ENCODE measurements at regions not wholly inside any gene's neighbourhood (a gene's known extent, or its start where the extent isn't known, plus 50 kb on each side); places are given as distances from the start of the nearest gene placed in this dataset.

DNA sequence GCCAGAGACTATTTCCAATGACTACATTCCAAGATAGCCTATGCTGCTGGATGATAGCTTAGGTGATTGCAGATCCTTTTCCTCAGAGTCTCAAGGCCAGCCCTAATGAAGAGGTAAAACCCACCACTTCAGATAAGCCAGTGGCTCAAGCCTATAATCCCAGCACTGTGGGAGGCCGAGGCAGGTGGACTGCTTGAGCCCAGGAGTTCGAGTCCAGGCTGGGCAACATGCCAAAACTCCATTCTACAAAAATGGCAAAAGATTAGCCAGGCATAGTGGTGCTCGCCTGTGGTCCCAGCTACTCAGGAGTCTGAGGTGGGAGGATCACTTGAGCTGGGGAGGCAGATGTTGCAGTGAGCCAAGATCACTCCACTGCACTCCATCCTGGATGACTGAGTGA lies 495.3 kb downstream of the ZIC1 start:
- no peaks in the 10 kb centered on the region for H3F3A ChIP-seq (replicated peaks; ENCODE audit: low read depth)
- no peaks in the 10 kb centered on the region for H3K27me3 ChIP-seq (ENCODE audit: insufficient read depth)
- no peak for ATAC-seq
- Mint-ChIP-seq H3K9me3 (peaks cover 13% of the 10 kb centered on the region), H3K4me1 (peaks cover 8% of the 10 kb centered on the region; the same call in 2 of the 3 replicates), H3K27me3 (ENCODE audit: insufficient read depth, low read depth, poor library complexity) (peaks cover 2% of the 10 kb centered on the region), H3K27ac (no peak overlapping the region), H3K36me3 (ENCODE audit: low read depth) (peaks cover 14% of the 10 kb centered on the region), H3K4me3 (no peak overlapping the region)
- H3K9me2 ChIP-seq (ENCODE audit: insufficient read depth) = no peaks in the 10 kb centered on the region
- no peak for TF ChIP-seq NANOG (IDR thresholded peaks at IDR 0.05; ENCODE audit: borderline replicate concordance)
- TF ChIP-seq, protein P1, sequence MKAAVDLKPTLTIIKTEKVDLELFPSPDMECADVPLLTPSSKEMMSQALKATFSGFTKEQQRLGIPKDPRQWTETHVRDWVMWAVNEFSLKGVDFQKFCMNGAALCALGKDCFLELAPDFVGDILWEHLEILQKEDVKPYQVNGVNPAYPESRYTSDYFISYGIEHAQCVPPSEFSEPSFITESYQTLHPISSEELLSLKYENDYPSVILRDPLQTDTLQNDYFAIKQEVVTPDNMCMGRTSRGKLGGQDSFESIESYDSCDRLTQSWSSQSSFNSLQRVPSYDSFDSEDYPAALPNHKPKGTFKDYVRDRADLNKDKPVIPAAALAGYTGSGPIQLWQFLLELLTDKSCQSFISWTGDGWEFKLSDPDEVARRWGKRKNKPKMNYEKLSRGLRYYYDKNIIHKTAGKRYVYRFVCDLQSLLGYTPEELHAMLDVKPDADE (IDR thresholded peaks at IDR 0.05) = no peak
- TF ChIP-seq EZH2 (IDR thresholded peaks at IDR 0.05; ENCODE audit: low read depth, unreplicated experiment) = no peak
- TF ChIP-seq, protein P2, sequence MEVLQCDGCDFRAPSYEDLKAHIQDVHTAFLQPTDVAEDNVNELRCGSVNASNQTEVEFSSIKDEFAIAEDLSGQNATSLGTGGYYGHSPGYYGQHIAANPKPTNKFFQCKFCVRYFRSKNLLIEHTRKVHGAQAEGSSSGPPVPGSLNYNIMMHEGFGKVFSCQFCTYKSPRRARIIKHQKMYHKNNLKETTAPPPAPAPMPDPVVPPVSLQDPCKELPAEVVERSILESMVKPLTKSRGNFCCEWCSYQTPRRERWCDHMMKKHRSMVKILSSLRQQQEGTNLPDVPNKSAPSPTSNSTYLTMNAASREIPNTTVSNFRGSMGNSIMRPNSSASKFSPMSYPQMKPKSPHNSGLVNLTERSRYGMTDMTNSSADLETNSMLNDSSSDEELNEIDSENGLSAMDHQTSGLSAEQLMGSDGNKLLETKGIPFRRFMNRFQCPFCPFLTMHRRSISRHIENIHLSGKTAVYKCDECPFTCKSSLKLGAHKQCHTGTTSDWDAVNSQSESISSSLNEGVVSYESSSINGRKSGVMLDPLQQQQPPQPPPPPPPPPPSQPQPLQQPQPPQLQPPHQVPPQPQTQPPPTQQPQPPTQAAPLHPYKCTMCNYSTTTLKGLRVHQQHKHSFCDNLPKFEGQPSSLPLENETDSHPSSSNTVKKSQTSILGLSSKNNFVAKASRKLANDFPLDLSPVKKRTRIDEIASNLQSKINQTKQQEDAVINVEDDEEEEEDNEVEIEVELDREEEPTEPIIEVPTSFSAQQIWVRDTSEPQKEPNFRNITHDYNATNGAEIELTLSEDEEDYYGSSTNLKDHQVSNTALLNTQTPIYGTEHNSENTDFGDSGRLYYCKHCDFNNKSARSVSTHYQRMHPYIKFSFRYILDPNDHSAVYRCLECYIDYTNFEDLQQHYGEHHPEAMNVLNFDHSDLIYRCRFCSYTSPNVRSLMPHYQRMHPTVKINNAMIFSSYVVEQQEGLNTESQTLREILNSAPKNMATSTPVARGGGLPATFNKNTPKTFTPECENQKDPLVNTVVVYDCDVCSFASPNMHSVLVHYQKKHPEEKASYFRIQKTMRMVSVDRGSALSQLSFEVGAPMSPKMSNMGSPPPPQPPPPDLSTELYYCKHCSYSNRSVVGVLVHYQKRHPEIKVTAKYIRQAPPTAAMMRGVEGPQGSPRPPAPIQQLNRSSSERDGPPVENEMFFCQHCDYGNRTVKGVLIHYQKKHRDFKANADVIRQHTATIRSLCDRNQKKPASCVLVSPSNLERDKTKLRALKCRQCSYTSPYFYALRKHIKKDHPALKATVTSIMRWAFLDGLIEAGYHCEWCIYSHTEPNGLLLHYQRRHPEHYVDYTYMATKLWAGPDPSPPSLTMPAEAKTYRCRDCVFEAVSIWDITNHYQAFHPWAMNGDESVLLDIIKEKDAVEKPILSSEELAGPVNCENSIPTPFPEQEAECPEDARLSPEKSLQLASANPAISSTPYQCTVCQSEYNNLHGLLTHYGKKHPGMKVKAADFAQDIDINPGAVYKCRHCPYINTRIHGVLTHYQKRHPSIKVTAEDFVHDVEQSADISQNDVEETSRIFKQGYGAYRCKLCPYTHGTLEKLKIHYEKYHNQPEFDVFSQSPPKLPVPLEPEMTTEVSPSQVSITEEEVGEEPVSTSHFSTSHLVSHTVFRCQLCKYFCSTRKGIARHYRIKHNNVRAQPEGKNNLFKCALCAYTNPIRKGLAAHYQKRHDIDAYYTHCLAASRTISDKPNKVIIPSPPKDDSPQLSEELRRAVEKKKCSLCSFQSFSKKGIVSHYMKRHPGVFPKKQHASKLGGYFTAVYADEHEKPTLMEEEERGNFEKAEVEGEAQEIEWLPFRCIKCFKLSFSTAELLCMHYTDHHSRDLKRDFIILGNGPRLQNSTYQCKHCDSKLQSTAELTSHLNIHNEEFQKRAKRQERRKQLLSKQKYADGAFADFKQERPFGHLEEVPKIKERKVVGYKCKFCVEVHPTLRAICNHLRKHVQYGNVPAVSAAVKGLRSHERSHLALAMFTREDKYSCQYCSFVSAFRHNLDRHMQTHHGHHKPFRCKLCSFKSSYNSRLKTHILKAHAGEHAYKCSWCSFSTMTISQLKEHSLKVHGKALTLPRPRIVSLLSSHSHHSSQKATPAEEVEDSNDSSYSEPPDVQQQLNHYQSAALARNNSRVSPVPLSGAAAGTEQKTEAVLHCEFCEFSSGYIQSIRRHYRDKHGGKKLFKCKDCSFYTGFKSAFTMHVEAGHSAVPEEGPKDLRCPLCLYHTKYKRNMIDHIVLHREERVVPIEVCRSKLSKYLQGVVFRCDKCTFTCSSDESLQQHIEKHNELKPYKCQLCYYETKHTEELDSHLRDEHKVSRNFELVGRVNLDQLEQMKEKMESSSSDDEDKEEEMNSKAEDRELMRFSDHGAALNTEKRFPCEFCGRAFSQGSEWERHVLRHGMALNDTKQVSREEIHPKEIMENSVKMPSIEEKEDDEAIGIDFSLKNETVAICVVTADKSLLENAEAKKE (CRISPR knock-in tag; IDR thresholded peaks at IDR 0.05) = no peak
- no peak for TF ChIP-seq POLR2AphosphoS5 (IDR thresholded peaks at IDR 0.05; ENCODE audit: low read depth)
- TF ChIP-seq CREB1 (CRISPR knock-in tag; IDR thresholded peaks at IDR 0.05; ENCODE audit: low read depth) = no peak
- TF ChIP-seq JUNB (IDR thresholded peaks at IDR 0.05; ENCODE audit: unreplicated experiment) = no peak
- H3K36me3 ChIP-seq (ENCODE audit: insufficient read depth) = no peaks in the 10 kb centered on the region
- DNase-seq (ENCODE audit: low spot score) = no peak
- no peaks in the 10 kb centered on the region for H4K20me1 ChIP-seq (replicated peaks; ENCODE audit: insufficient read depth)
- no peaks in the 10 kb centered on the region; the same call in 1 of the 2 replicates for H3K4me1 ChIP-seq (ENCODE audit: insufficient read depth)
- H3K27ac ChIP-seq (ENCODE audit: low read depth) = no peak overlapping the region
- H3K4me2 ChIP-seq = no peak overlapping the region
- no peak overlapping the region for H2AFZ ChIP-seq
- H3K4me3 ChIP-seq = no peak overlapping the region
- no peaks in the 10 kb centered on the region for H3K79me2 ChIP-seq (replicated peaks; ENCODE audit: insufficient read depth)

Data from GM23338 (cell line).